MCF 10A (cell line): ENCODE measurements at regions not wholly inside any gene's neighbourhood (a gene's known extent, or its start where the extent isn't known, plus 50 kb on each side); places are given as distances from the start of the nearest gene placed in this dataset.

Experiments
- BruUV-seq: library from RNA; stranded (reverse); fragments of 400-500 nt; replicated peaks from 2 replicates; lab custom pipeline; 2021; lab: Mats Ljungman, UMichigan
- CTCF ChIA-PET: fragments of 300-600 bp; sonication (Branson Sonifier 250); formaldehyde crosslinking; extraction: SDS; loops from one replicate; lab custom pipeline; 2021; ENCODE audit warnings: antibody characterized with exemption, inconsistent platforms; lab: Yijun Ruan, JAX
- POLR2A ChIA-PET: fragments of 300-600, 350-650 bp; sonication (Branson Sonifier 250); formaldehyde crosslinking; extraction: SDS; loops from one replicate; lab custom pipeline; 2020; ENCODE audit warnings: antibody characterized with exemption, inconsistent platforms; lab: Yijun Ruan, JAX
- DNase-seq: peaks from one replicate; pipeline ENCODE4 v3.0.0-alpha.2; 2018; ENCODE audit not compliant: unreplicated experiment
- H3K27ac Mint-ChIP-seq: one replicate; pipeline ENCODE4 v1.8.0; 2022; ENCODE audit warnings: mild to moderate bottlenecking, low read depth, mixed read lengths; ENCODE audit not compliant: unreplicated experiment
- H3K27me3 Mint-ChIP-seq: one replicate; pipeline ENCODE4 v1.8.0; 2022; ENCODE audit warnings: mixed read lengths; ENCODE audit not compliant: insufficient read depth, unreplicated experiment
- H3K36me3 Mint-ChIP-seq: one replicate; pipeline ENCODE4 v1.8.0; 2022; ENCODE audit warnings: mild to moderate bottlenecking, moderate library complexity, mixed read lengths; ENCODE audit not compliant: insufficient read depth, unreplicated experiment
- H3K4me1 Mint-ChIP-seq: one replicate; pipeline ENCODE4 v1.8.0; 2022; ENCODE audit warnings: mixed read lengths; ENCODE audit not compliant: insufficient read depth, unreplicated experiment
- H3K4me3 Mint-ChIP-seq: one replicate; pipeline ENCODE4 v1.8.0; 2022; ENCODE audit warnings: mild to moderate bottlenecking, moderate library complexity, mixed read lengths; ENCODE audit not compliant: unreplicated experiment
- H3K9me3 Mint-ChIP-seq: one replicate; pipeline ENCODE4 v1.8.0; 2022; ENCODE audit warnings: mixed read lengths; ENCODE audit not compliant: unreplicated experiment
- CTCF ChIP-seq: fragments of 200-600 bp; IDR thresholded peaks from one replicate; pipeline ENCODE4 v1.8.0; 2022; ENCODE audit warnings: antibody characterized with exemption, mild to moderate bottlenecking; ENCODE audit not compliant: unreplicated experiment
- intact Hi-C: fragments of 100-400 bp; cut with micrococcal nuclease; formaldehyde crosslinking; loops from 2 replicates; pipeline ENCODE4 v1.14.1; 2022

- H3K4me1 Mint-ChIP-seq, result no peaks in the 10 kb centered on the region
- no peaks in the 10 kb centered on the region for H3K27me3 Mint-ChIP-seq
- no peaks in the 10 kb centered on the region for H3K9me3 Mint-ChIP-seq
- BruUV-seq, result no TSS peak
- POLR2A ChIA-PET, result no interaction called here
- CTCF ChIA-PET, result no interaction called here
- no peak for TF ChIP-seq CTCF
- no peak overlapping the region for H3K27ac Mint-ChIP-seq
- no peaks in the 10 kb centered on the region for H3K36me3 Mint-ChIP-seq
- H3K4me3 Mint-ChIP-seq, result no peak overlapping the region
- DNase-seq, result peak; percentile 54
- intact Hi-C loops, result no loop called here
Measured at GRCh38 chr1:170296642-170297041, 150.9 kb downstream of the NTMT2 start.

- no peak for TF ChIP-seq CTCF
- CTCF ChIA-PET, result interaction anchor here (0.6 kb wide), 1 partner anchor 562 kb away, joined by 4 read pairs; no protein-coding TSS in a partner anchor
- no peak for DNase-seq
Measured at GRCh38 chr1:170301596-170301995, 155.8 kb downstream of the NTMT2 start.

GRCh38 chr1:170303034-170303433 lies 157.3 kb downstream of the NTMT2 start:
- H3K27ac Mint-ChIP-seq, result no peak overlapping the region
- H3K4me3 Mint-ChIP-seq, result no peak overlapping the region
- H3K27me3 Mint-ChIP-seq, result no peaks in the 10 kb centered on the region
- TF ChIP-seq CTCF, result no peak
- H3K4me1 Mint-ChIP-seq, result no peaks in the 10 kb centered on the region
- no TSS peak for BruUV-seq
- ChIA-PET CTCF (interaction anchor here (0.6 kb wide), 1 partner anchor 28 kb away, joined by 3 read pairs; no protein-coding TSS in a partner anchor), POLR2A (no interaction called here)
- no peaks in the 10 kb centered on the region for H3K36me3 Mint-ChIP-seq
- H3K9me3 Mint-ChIP-seq, result no peaks in the 10 kb centered on the region
- DNase-seq, result no peak
- intact Hi-C loops, result no loop called here

More at GRCh38 chr1:170301596-170301995, 155.8 kb downstream of the NTMT2 start:
- no TSS peak for BruUV-seq
- Mint-ChIP-seq H3K36me3 (no peaks in the 10 kb centered on the region), H3K4me3 (no peak overlapping the region), H3K9me3 (no peaks in the 10 kb centered on the region), H3K4me1 (no peaks in the 10 kb centered on the region), H3K27ac (no peak overlapping the region), H3K27me3 (no peaks in the 10 kb centered on the region)
- intact Hi-C loops, result no loop called here
- POLR2A ChIA-PET, result no interaction called here

- Mint-ChIP-seq H3K4me3 (no peak overlapping the region), H3K4me1 (no peaks in the 10 kb centered on the region), H3K36me3 (no peaks in the 10 kb centered on the region), H3K9me3 (no peaks in the 10 kb centered on the region), H3K27me3 (no peaks in the 10 kb centered on the region), H3K27ac (no peak overlapping the region)
- POLR2A ChIA-PET, result no interaction called here
- TF ChIP-seq CTCF, result no peak
- no peak for DNase-seq
- BruUV-seq, result no TSS peak
- intact Hi-C loops, result no loop called here
- CTCF ChIA-PET, result interaction anchor here (0.7 kb wide), 1 partner anchor 258 kb away, joined by 3 read pairs; no protein-coding TSS in a partner anchor
Measured at GRCh38 chr1:170305777-170306512, 160.2 kb downstream of the NTMT2 start.
